AG10803 (cell line): ENCODE measurements at regions not wholly inside any gene's neighbourhood (a gene's known extent, or its start where the extent isn't known, plus 50 kb on each side); places are given as distances from the start of the nearest gene placed in this dataset.
"Not testable (repeated sequence)": the region's sequence is repeated elsewhere in the genome, so short reads cannot be mapped to it uniquely, and the experiment has no call there.

ENCODE experiments used
- DNase-seq: peaks from one replicate; pipeline ENCODE4 v3.0.0; 2010; ENCODE audit warnings: low read depth
- H3K4me3 ChIP-seq: 2 replicates; pipeline ENCODE4 v1.5.1; 2011; ENCODE audit warnings: mild to moderate bottlenecking, low read length, control low read depth
- CTCF ChIP-seq: conservative IDR thresholded peaks from 2 replicates; pipeline ENCODE4 v1.5.1; 2011; ENCODE audit warnings: mild to moderate bottlenecking, low read length, control low read depth, inconsistent platforms

GRCh38 chr15:20346082-20346805 lies 195.4 kb downstream of the GOLGA6L6 start:
- H3K4me3 ChIP-seq = no peak overlapping the region
- TF ChIP-seq CTCF = no peak
- DNase-seq = no peak

GRCh38 chr15:20345401-20345958 lies 196.1 kb downstream of the GOLGA6L6 start:
- no peak for TF ChIP-seq CTCF
- H3K4me3 ChIP-seq = no peak overlapping the region
- DNase-seq = no peak

- DNase-seq = no peak
- no peak for TF ChIP-seq CTCF
These were observed 196.8 kb downstream of the GOLGA6L6 start for GRCh38 chr15:20344601-20345400.

GRCh38 chr15:20343395-20344211 lies 198.0 kb downstream of the GOLGA6L6 start:
- DNase-seq, H3K4me3 ChIP-seq: not testable (repeated sequence)

More at GRCh38 chr15:20344601-20345400, 196.8 kb downstream of the GOLGA6L6 start:
- H3K4me3 ChIP-seq = no peak overlapping the region

- DNase-seq, H3K4me3 ChIP-seq: not testable (repeated sequence)
These were observed 198.8 kb downstream of the GOLGA6L6 start for GRCh38 chr15:20342601-20343394.

GRCh38 chr15:20341901-20342600 lies 199.5 kb downstream of the GOLGA6L6 start:
- peak; percentile 21 for DNase-seq

More at GRCh38 chr15:20341901-20342600, 199.5 kb downstream of the GOLGA6L6 start:
- H3K4me3 ChIP-seq = no peak overlapping the region
- TF ChIP-seq CTCF = no peak
